Right lobe of liver (tissue), 6 donors: ENCODE measurements at regions not wholly inside any gene's neighbourhood (a gene's known extent, or its start where the extent isn't known, plus 50 kb on each side); places are given as distances from the start of the nearest gene placed in this dataset.

Experiments
- ATAC-seq, 4 donors: fragments of 200-7000 bp; cut with Tn5 transposase; one replicate each; pipeline ENCODE4 v1.9.1; 2020; ENCODE audit warnings: mild to moderate bottlenecking in 4 of 4, moderate library complexity in 4 of 4
- DNase-seq, 3 donors: peaks; one replicate each; pipeline ENCODE4 v3.0.0-alpha.2; 2020
- H3K27ac ChIP-seq, 3 donors: fragments of 200-600 bp; one replicate each; pipeline ENCODE4 v1.8.0; 2022
- H3K27me3 ChIP-seq, 2 donors: fragments of 200-600 bp; one replicate each; pipeline ENCODE4 v1.8.0; 2022
- H3K36me3 ChIP-seq, 4 donors: fragments of 200-600 bp; sonication (generic) in 1 of 4; one replicate each; pipeline versions ENCODE4 v1.5.1 to v1.8.0; 2017 to 2022; ENCODE audit warnings: control low read depth in 1 of 4
- H3K4me1 ChIP-seq, 4 donors: fragments of 200-600 bp; sonication (generic) in 1 of 4; one replicate each; pipeline versions ENCODE4 v1.5.1 to v1.8.0; 2017 to 2022; ENCODE audit warnings: control low read depth in 1 of 4
- H3K4me3 ChIP-seq, 3 donors: fragments of 200-600 bp; one replicate each; pipeline ENCODE4 v1.8.0; 2022
- H3K9me3 ChIP-seq, 4 donors: fragments of 200-600 bp; sonication (generic) in 1 of 4; one replicate each; pipeline versions ENCODE4 v1.5.1 to v1.8.0; 2017 to 2022; ENCODE audit warnings: control low read depth in 1 of 4
- POLR2A ChIP-seq: fragments of 450-650 bp; IDR thresholded peaks from one replicate; pipeline ENCODE4 v1.6.1; 2017; ENCODE audit warnings: antibody characterized with exemption, mild to moderate bottlenecking
- WGBS: methylation state at CpG from one replicate; pipeline ENCODE4 v1.1.6; 2018; ENCODE audit warnings: low coverage, low lambda C conversion rate; ENCODE audit not compliant: insufficient coverage; ENCODE audit errors: missing lambda C conversion rate; 5-methylcytosine and 5-hydroxymethylcytosine counted together
- intact Hi-C, 2 donors: fragments of 100-400 bp; cut with DNase I; formaldehyde crosslinking; loops; one replicate each; pipeline versions ENCODE4 v1.11.2 to v1.14.1; 2022
- TF ChIP-seq, protein P1 (sequence below), 4 donors: fragments of 200-600 bp in 3 of 4; fragments of 450-650 bp in 1 of 4; IDR thresholded peaks; one replicate each; pipeline versions ENCODE4 v1.5.1 to v1.8.0; 2016 to 2022; ENCODE audit warnings: antibody characterized with exemption in 4 of 4, mild to moderate bottlenecking in 2 of 4
- donor health status: DM: no; HTN: yes; CAD: no.
- donor health status: DM: no; HTN: no; CAD: no.
- donor health status: DM: no; HTN: no; CAD: no.
- donor health status: DM: no; HTN: yes; CAD: no.
- donor health status: DM: no; HTN: yes; CAD: no.

DNA sequence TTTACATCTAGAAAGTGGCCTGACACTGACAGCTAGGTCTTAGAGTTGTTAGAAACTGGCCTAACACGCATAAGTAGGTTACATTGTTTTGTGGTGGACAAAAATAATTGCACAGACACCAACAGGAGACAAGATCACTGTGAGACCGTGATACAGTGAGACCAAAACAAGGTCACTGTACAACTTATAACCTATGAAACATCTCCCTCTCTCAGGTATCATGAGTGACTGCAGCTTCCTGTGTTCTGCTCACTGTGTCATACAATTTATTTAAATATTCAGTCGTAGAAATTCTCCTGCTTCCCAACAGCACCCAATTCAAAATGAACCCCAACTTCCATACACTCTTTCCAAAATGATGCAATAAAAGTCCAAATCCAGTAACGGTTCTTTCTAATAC, 2165.2 kb downstream of the PCDH9 start:
- H3K27me3 ChIP-seq = no peaks in the 10 kb centered on the region
- no peak overlapping the region for H3K27ac ChIP-seq
- no peaks in the 10 kb centered on the region for H3K9me3 ChIP-seq
- no peak for TF ChIP-seq POLR2A
- TF ChIP-seq, protein P1, sequence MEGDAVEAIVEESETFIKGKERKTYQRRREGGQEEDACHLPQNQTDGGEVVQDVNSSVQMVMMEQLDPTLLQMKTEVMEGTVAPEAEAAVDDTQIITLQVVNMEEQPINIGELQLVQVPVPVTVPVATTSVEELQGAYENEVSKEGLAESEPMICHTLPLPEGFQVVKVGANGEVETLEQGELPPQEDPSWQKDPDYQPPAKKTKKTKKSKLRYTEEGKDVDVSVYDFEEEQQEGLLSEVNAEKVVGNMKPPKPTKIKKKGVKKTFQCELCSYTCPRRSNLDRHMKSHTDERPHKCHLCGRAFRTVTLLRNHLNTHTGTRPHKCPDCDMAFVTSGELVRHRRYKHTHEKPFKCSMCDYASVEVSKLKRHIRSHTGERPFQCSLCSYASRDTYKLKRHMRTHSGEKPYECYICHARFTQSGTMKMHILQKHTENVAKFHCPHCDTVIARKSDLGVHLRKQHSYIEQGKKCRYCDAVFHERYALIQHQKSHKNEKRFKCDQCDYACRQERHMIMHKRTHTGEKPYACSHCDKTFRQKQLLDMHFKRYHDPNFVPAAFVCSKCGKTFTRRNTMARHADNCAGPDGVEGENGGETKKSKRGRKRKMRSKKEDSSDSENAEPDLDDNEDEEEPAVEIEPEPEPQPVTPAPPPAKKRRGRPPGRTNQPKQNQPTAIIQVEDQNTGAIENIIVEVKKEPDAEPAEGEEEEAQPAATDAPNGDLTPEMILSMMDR (IDR thresholded peaks at IDR 0.05) = no peak
- no peak for ATAC-seq
- no peak for DNase-seq
- 48% methylated on average over 4 of the region's 4 CpGs for WGBS
- no peak overlapping the region for H3K4me3 ChIP-seq
- no peaks in the 10 kb centered on the region for H3K4me1 ChIP-seq
- intact Hi-C loops = no loop called here
- H3K36me3 ChIP-seq = no peaks in the 10 kb centered on the region

DNA sequence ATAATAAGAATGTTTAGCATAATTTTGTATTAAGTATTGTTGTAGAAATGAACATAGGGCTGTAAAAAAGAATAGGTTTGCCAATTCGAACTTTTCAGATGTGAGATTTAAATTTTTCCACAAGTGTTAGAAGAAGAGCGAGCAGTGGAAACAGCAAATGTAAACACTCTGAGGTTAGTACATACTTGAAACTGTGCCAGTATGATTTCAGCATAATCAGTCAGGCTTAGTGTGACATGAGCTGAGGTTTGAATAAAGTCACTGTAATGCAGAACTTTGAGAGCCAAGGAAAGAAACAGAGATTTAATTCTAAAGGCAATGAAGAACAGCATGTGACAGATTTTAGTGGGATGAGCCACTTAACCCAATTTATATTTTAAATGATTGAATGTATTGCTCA, 2166.4 kb downstream of the PCDH9 start:
- H3K4me1 ChIP-seq = no peaks in the 10 kb centered on the region
- intact Hi-C loops = no loop called here
- ATAC-seq (no peak), DNase-seq (no peak)
- no peaks in the 10 kb centered on the region for H3K9me3 ChIP-seq
- TF ChIP-seq, protein P1 (IDR thresholded peaks at IDR 0.05) = no peak
- TF ChIP-seq POLR2A = no peak
- no peaks in the 10 kb centered on the region for H3K36me3 ChIP-seq
- WGBS = no CpG with 5 or more reads among the region's 2 CpGs
- H3K27ac ChIP-seq = no peak overlapping the region
- H3K27me3 ChIP-seq = no peaks in the 10 kb centered on the region
- no peak overlapping the region for H3K4me3 ChIP-seq

GRCh38 chr13:65057986-65058385, 2172.2 kb downstream of the PCDH9 start:
- 18% methylated on average over 3 of the region's 3 CpGs for WGBS
- no peaks in the 10 kb centered on the region for H3K9me3 ChIP-seq

GRCh38 chr13:65054277-65054676, 2175.9 kb downstream of the PCDH9 start:
- H3K4me1 ChIP-seq = no peaks in the 10 kb centered on the region
- H3K4me3 ChIP-seq = no peak overlapping the region
- no peaks in the 10 kb centered on the region for H3K36me3 ChIP-seq
- 44% methylated on average over 2 of the region's 2 CpGs for WGBS
- no peak for ATAC-seq
- DNase-seq = no peak
- intact Hi-C loops = no loop called here
- no peak overlapping the region for H3K27ac ChIP-seq
- no peaks in the 10 kb centered on the region for H3K9me3 ChIP-seq
- TF ChIP-seq, protein P1 (IDR thresholded peaks at IDR 0.05) = no peak
- TF ChIP-seq POLR2A = no peak
- no peaks in the 10 kb centered on the region for H3K27me3 ChIP-seq

More at GRCh38 chr13:65057986-65058385, 2172.2 kb downstream of the PCDH9 start:
- Histone ChIP-seq H3K4me3 (no peak overlapping the region), H3K27me3 (no peaks in the 10 kb centered on the region), H3K27ac (no peak overlapping the region), H3K36me3 (no peaks in the 10 kb centered on the region), H3K4me1 (no peaks in the 10 kb centered on the region)
- DNase-seq (no peak), ATAC-seq (no peak)
- TF ChIP-seq, protein P1 (IDR thresholded peaks at IDR 0.05) = no peak
- TF ChIP-seq POLR2A = no peak
- intact Hi-C loops = no loop called here

DNA sequence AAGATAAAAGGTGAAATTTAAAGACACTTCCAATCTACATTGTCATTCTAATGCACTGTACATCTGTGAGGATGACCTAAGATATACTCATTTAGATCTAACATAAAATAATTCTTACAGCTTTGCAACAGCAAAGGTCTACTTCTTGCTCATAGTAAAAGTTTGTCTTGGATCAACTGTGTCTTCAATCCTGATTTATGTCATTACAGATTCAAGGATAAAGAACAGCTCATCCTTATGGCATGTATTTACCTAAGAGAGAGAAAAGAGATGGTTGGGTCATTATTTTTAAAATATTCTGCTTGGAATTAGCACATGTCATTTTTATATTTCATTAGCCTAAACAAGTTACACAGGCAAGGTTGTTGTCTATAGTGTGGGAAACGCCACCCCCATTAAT, 2193.1 kb downstream of the PCDH9 start:
- Histone ChIP-seq H3K36me3 (no peaks in the 10 kb centered on the region), H3K27me3 (no peaks in the 10 kb centered on the region), H3K4me3 (no peak overlapping the region), H3K9me3 (no peaks in the 10 kb centered on the region), H3K4me1 (no peaks in the 10 kb centered on the region), H3K27ac (no peak overlapping the region)
- WGBS = 43% methylated on average over 1 of the region's 1 CpG
- TF ChIP-seq, protein P1 (IDR thresholded peaks at IDR 0.05) = no peak
- no peak for TF ChIP-seq POLR2A
- no peak for DNase-seq
- intact Hi-C loops = no loop called here
- no peak for ATAC-seq
